GM13977 (cell line): ENCODE measurements at regions not wholly inside any gene's neighbourhood (a gene's known extent, or its start where the extent isn't known, plus 50 kb on each side); places are given as distances from the start of the nearest gene placed in this dataset.

ENCODE experiments used
- DNase-seq: peaks from one replicate; pipeline ENCODE4 v3.0.0; 2012; ENCODE audit warnings: low spot score
- CTCF ChIP-seq: IDR thresholded peaks from 2 replicates; pipeline ENCODE4 v1.5.1; 2012; ENCODE audit warnings: mild to moderate bottlenecking, control low read depth; ENCODE audit not compliant: insufficient read depth; ENCODE audit errors: extremely low read depth, missing control alignments
- in situ Hi-C: fragments of 300-500 bp; cut with MboI; formaldehyde crosslinking; loops from one replicate; pipeline ENCODE4 v1.12.0; 2022; ENCODE audit warnings: low sequenced_read_pairs, low pct_unique_long_range_greater_than_20kb, mixed read lengths, inconsistent platforms; ENCODE audit not compliant: unreplicated experiment

DNA sequence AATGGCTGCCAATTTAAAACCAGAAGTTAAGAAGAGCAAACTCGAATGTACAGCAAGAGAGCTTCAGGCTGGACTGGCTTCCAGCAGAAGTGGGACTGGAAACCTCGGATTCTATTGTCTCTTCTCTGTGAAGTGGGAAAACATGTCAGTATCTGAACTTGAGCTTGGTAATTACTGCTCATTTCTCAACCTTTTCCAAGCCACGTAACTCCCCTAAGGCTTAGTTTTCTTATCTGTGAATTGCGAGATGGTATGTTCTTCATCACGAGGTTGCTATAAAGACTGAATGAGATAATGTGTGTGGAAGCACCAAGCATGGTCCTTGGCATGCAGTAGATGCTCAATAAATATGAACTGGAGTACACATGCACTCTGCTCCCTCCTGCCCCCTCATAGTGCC, 259.4 kb upstream of the SPRED2 start:
- no peak for TF ChIP-seq CTCF
- DNase-seq = no peak
- in situ Hi-C loops = no loop called here

GRCh38 chr2:65688141-65688886, 255.9 kb upstream of the SPRED2 start:
- TF ChIP-seq CTCF = no peak
- in situ Hi-C loops = no loop called here
- DNase-seq = no peak

GRCh38 chr2:65687614-65688013, 255.2 kb upstream of the SPRED2 start:
- TF ChIP-seq CTCF = no peak
- in situ Hi-C loops = no loop called here
- DNase-seq = no peak

GRCh38 chr2:65686928-65687521, 254.6 kb upstream of the SPRED2 start:
- TF ChIP-seq CTCF = no peak
- in situ Hi-C loops = no loop called here
- no peak for DNase-seq

DNA sequence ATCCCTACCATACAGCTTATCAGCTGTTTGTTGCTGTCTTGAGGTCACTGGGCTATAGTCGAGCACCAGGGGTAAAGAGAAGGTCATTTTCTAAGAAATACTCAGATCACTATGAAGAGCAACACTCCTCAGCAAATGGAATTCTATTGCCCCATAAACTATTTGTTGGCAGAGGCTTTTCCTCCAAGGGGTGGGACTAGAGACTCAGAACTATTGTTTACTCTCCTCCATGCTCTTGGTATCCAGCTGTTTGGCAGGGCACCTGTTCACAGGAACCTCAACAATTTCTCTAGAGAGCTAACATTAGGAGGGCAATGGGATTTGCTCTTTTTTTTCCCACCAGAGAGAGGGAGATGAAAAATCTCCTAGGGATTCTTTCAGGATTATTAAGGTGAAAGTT, 249.1 kb upstream of the SPRED2 start:
- DNase-seq = no peak
- no peak for TF ChIP-seq CTCF
- in situ Hi-C loops = no loop called here

- no peak for DNase-seq
- in situ Hi-C loops = no loop called here
- TF ChIP-seq CTCF = no peak
These were observed 246.5 kb upstream of the SPRED2 start for GRCh38 chr2:65678779-65679391.
